ENCODE measurements at regions not wholly inside any gene's neighbourhood (a gene's known extent, or its start where the extent isn't known, plus 50 kb on each side); places are given as distances from the start of the nearest gene placed in this dataset.

DNA sequence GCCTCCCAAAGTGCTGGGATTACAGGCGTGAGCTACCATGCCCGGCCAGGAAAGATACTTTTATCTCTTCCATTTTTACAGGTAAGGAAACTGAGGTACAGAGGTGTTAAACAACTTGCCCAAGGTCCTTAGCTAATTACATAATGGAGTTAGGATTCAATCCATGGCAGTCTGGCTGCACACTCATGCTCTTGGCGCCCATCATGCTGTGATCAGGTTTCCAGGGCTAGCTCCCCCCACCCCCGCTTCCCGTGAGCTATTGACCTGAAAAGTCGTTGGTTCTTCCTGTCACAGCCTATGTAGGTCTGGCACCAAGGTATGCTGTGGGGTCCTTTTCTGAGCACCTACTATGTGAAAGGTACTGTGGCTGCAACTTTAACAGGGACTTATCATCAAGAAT, 55.9 kb upstream of the LARS2 start:
- no peak for DNase-seq (ENCODE audit: low read depth, low spot score)
- Histone ChIP-seq H3K9me3 (ENCODE audit: control insufficient read depth, low read depth, low read length) (no peaks in the 10 kb centered on the region), H2AFZ (ENCODE audit: control insufficient read depth, low read length) (no peak overlapping the region), H3K79me2 (ENCODE audit: control insufficient read depth, insufficient read depth, low read length) (no peaks in the 10 kb centered on the region), H4K20me1 (ENCODE audit: control insufficient read depth, extremely low read depth, insufficient read depth, low read length) (no peaks in the 10 kb centered on the region), H3K36me3 (ENCODE audit: control insufficient read depth in 2 of 2, extremely low read depth in 1 of 2, insufficient read depth in 2 of 2, low read length in 2 of 2) (no peaks in the 10 kb centered on the region), H3K4me1 (ENCODE audit: control insufficient read depth, extremely low read depth, insufficient read depth, low read length) (no peaks in the 10 kb centered on the region), H3K9ac (ENCODE audit: control insufficient read depth, extremely low read depth, insufficient read depth, low read length) (no peak overlapping the region), H3K27me3 (ENCODE audit: control insufficient read depth, extremely low read depth, insufficient read depth, low read length) (peaks cover 5% of the 10 kb centered on the region), H3K9me1 (ENCODE audit: control insufficient read depth, extremely low read depth, insufficient read depth, low read length) (no peaks in the 10 kb centered on the region), H3K27ac (ENCODE audit: control insufficient read depth, insufficient read depth, low read length) (no peak overlapping the region), H3K4me3 (ENCODE audit: control insufficient read depth in 2 of 3, extremely low read depth in 1 of 3, insufficient read depth in 2 of 3, low read depth in 1 of 3, low read length in 3 of 3) (no peak overlapping the region), H3K4me2 (ENCODE audit: control insufficient read depth, extremely low read depth, insufficient read depth, low read depth, low read length) (no peak overlapping the region)
- dilution Hi-C loops (cut with MboI; ENCODE audit: extremely low pct_ligation_motif_present, low sequenced_read_pairs), result no loop called here
- FAIRE-seq, result no peak
- TF ChIP-seq EZH2 (IDR thresholded peaks at IDR 0.05; ENCODE audit: low read length), result no peak
- TF ChIP-seq, protein P1, sequence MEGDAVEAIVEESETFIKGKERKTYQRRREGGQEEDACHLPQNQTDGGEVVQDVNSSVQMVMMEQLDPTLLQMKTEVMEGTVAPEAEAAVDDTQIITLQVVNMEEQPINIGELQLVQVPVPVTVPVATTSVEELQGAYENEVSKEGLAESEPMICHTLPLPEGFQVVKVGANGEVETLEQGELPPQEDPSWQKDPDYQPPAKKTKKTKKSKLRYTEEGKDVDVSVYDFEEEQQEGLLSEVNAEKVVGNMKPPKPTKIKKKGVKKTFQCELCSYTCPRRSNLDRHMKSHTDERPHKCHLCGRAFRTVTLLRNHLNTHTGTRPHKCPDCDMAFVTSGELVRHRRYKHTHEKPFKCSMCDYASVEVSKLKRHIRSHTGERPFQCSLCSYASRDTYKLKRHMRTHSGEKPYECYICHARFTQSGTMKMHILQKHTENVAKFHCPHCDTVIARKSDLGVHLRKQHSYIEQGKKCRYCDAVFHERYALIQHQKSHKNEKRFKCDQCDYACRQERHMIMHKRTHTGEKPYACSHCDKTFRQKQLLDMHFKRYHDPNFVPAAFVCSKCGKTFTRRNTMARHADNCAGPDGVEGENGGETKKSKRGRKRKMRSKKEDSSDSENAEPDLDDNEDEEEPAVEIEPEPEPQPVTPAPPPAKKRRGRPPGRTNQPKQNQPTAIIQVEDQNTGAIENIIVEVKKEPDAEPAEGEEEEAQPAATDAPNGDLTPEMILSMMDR (optimal IDR thresholded peaks at IDR 0.05 in 1 of 3, IDR thresholded peaks at IDR 0.05 in 1 of 3, conservative IDR thresholded peaks at IDR 0.05 in 1 of 3; ENCODE audit: extremely low read depth in 1 of 3, insufficient read depth in 2 of 3, low read length in 3 of 3), result no peak

DNA sequence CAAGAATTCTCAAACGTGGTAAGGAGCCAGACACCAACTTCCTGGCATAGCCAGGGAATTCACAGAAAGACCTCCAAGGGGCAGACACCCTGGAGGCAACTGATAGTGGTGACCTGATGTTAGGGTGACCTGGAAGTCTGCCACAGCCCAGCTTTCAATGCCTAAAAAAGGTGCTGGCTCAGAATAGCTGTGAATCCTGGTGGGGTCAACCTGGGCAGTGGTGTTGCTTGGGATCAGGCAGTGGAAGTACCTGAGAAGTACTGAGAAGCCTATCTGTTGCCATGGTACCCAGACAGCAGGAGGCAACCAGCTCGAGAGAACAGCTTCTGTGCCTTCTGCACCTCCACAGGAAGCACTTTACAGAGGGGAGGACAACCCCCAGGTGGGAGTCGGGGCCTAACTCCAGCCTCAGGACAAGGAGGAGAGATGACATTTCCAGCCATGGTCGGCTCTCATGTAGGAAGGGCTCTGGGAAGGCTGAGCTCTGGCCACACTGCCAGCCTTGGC, 55.4 kb upstream of the LARS2 start:
- peaks cover 5% of the 10 kb centered on the region for H3K27me3 ChIP-seq (ENCODE audit: control insufficient read depth, extremely low read depth, insufficient read depth, low read length)
- H3K9ac ChIP-seq (ENCODE audit: control insufficient read depth, extremely low read depth, insufficient read depth, low read length), result no peak overlapping the region
- no peak overlapping the region for H3K27ac ChIP-seq (ENCODE audit: control insufficient read depth, insufficient read depth, low read length)
- H3K4me2 ChIP-seq (ENCODE audit: control insufficient read depth, extremely low read depth, insufficient read depth, low read depth, low read length), result no peak overlapping the region
- FAIRE-seq, result no peak
- H3K4me1 ChIP-seq (ENCODE audit: control insufficient read depth, extremely low read depth, insufficient read depth, low read length), result no peaks in the 10 kb centered on the region
- H3K36me3 ChIP-seq (ENCODE audit: control insufficient read depth in 2 of 2, extremely low read depth in 1 of 2, insufficient read depth in 2 of 2, low read length in 2 of 2), result no peaks in the 10 kb centered on the region
- H3K9me3 ChIP-seq (ENCODE audit: control insufficient read depth, low read depth, low read length), result no peaks in the 10 kb centered on the region
- no peaks in the 10 kb centered on the region for H3K79me2 ChIP-seq (ENCODE audit: control insufficient read depth, insufficient read depth, low read length)
- DNase-seq (ENCODE audit: low read depth, low spot score), result no peak
- no peak overlapping the region for H3K4me3 ChIP-seq (ENCODE audit: control insufficient read depth in 2 of 3, extremely low read depth in 1 of 3, insufficient read depth in 2 of 3, low read depth in 1 of 3, low read length in 3 of 3)
- dilution Hi-C loops (cut with MboI; ENCODE audit: extremely low pct_ligation_motif_present, low sequenced_read_pairs), result no loop called here
- H4K20me1 ChIP-seq (ENCODE audit: control insufficient read depth, extremely low read depth, insufficient read depth, low read length), result no peaks in the 10 kb centered on the region
- no peaks in the 10 kb centered on the region for H3K9me1 ChIP-seq (ENCODE audit: control insufficient read depth, extremely low read depth, insufficient read depth, low read length)
- TF ChIP-seq, protein P1 (optimal IDR thresholded peaks at IDR 0.05 in 1 of 3, IDR thresholded peaks at IDR 0.05 in 1 of 3, conservative IDR thresholded peaks at IDR 0.05 in 1 of 3; ENCODE audit: extremely low read depth in 1 of 3, insufficient read depth in 2 of 3, low read length in 3 of 3), result no peak
- no peak for TF ChIP-seq EZH2 (IDR thresholded peaks at IDR 0.05; ENCODE audit: low read length)
- H2AFZ ChIP-seq (ENCODE audit: control insufficient read depth, low read length), result no peak overlapping the region

Data from keratinocyte (primary cell).